ENCODE measurements at regions not wholly inside any gene's neighbourhood (a gene's known extent, or its start where the extent isn't known, plus 50 kb on each side); places are given as distances from the start of the nearest gene placed in this dataset.

- H3K4me3 Mint-ChIP-seq = no peak overlapping the region
- no peaks in the 10 kb centered on the region for H3K9me3 Mint-ChIP-seq (ENCODE audit: low read depth)
- H3K4me1 Mint-ChIP-seq = peaks cover 10% of the 10 kb centered on the region
- ChIA-PET POLR2A (no interaction called here), CTCF (interaction anchor here (0.6 to 1.7 kb wide), 4 partner anchors 13 to 411 kb away, joined by 3 to 4 read pairs (median 4); no protein-coding TSS in a partner anchor)
- intact Hi-C loops (cut with DNase I, micrococcal nuclease) = no loop called here
- DNase-seq = no peak
- no peak overlapping the region for H3K27ac Mint-ChIP-seq
- no peaks in the 10 kb centered on the region for H3K27me3 Mint-ChIP-seq
- no peaks in the 10 kb centered on the region for H3K36me3 Mint-ChIP-seq (ENCODE audit: low read depth)
- ATAC-seq = no peak
Measured at GRCh38 chr12:11963841-11964471, 106.8 kb upstream of the BCL2L14 start.

- ChIA-PET CTCF (interaction anchor here (0.8 to 0.9 kb wide), 2 partner anchors 74 to 319 kb away, joined by 3 to 4 read pairs; no protein-coding TSS in a partner anchor), POLR2A (interaction anchor here (0.6 kb wide), 1 partner anchor 185 kb away, joined by 3 read pairs; no protein-coding TSS in a partner anchor)
- ATAC-seq (no peak), DNase-seq (no peak)
- no peak overlapping the region for H3K27ac Mint-ChIP-seq
- no peaks in the 10 kb centered on the region for H3K36me3 Mint-ChIP-seq (ENCODE audit: low read depth)
- intact Hi-C loops (cut with DNase I, micrococcal nuclease) = no loop called here
- no peaks in the 10 kb centered on the region for H3K9me3 Mint-ChIP-seq (ENCODE audit: low read depth)
- H3K4me1 Mint-ChIP-seq = no peaks in the 10 kb centered on the region
- H3K4me3 Mint-ChIP-seq = no peak overlapping the region
- no peaks in the 10 kb centered on the region for H3K27me3 Mint-ChIP-seq
Measured at GRCh38 chr12:11965258-11965910, 105.4 kb upstream of the BCL2L14 start.

GRCh38 chr12:11967376-11968047 is 103.2 kb upstream of the BCL2L14 start:
- ChIA-PET POLR2A (no interaction called here), CTCF (interaction anchor here (0.6 to 1.8 kb wide), 5 partner anchors 12 to 768 kb away, joined by 3 to 6 read pairs (median 4); no protein-coding TSS in a partner anchor)
- intact Hi-C loops (cut with DNase I, micrococcal nuclease) = no loop called here
- DNase-seq (no peak), ATAC-seq (no peak)
- Mint-ChIP-seq H3K27me3 (no peaks in the 10 kb centered on the region), H3K36me3 (ENCODE audit: low read depth) (no peaks in the 10 kb centered on the region), H3K9me3 (ENCODE audit: low read depth) (no peaks in the 10 kb centered on the region), H3K27ac (no peak overlapping the region), H3K4me3 (no peak overlapping the region), H3K4me1 (no peaks in the 10 kb centered on the region)

- H3K4me3 Mint-ChIP-seq = no peak overlapping the region
- H3K27me3 Mint-ChIP-seq = no peaks in the 10 kb centered on the region
- no peaks in the 10 kb centered on the region for H3K4me1 Mint-ChIP-seq
- ChIA-PET POLR2A (no interaction called here), CTCF (interaction anchor here (0.6 to 1.8 kb wide), 2 partner anchors 65 to 769 kb away, joined by 4 read pairs; no protein-coding TSS in a partner anchor)
- DNase-seq (no peak), ATAC-seq (no peak)
- no peak overlapping the region for H3K27ac Mint-ChIP-seq
- intact Hi-C loops (cut with DNase I, micrococcal nuclease) = no loop called here
- H3K36me3 Mint-ChIP-seq (ENCODE audit: low read depth) = no peaks in the 10 kb centered on the region
- no peaks in the 10 kb centered on the region for H3K9me3 Mint-ChIP-seq (ENCODE audit: low read depth)
Measured at GRCh38 chr12:11968048-11968383, 102.7 kb upstream of the BCL2L14 start.

GRCh38 chr12:11968516-11968915 is 102.2 kb upstream of the BCL2L14 start:
- intact Hi-C loops (cut with DNase I, micrococcal nuclease) = no loop called here
- Mint-ChIP-seq H3K4me1 (no peaks in the 10 kb centered on the region), H3K27me3 (no peaks in the 10 kb centered on the region), H3K36me3 (ENCODE audit: low read depth) (no peaks in the 10 kb centered on the region), H3K27ac (no peak overlapping the region), H3K9me3 (ENCODE audit: low read depth) (no peaks in the 10 kb centered on the region), H3K4me3 (no peak overlapping the region)
- CTCF ChIA-PET = no interaction called here
- no peak for ATAC-seq
- DNase-seq = no peak
- POLR2A ChIA-PET = no interaction called here

GRCh38 chr12:11969437-11970154 is 101.1 kb upstream of the BCL2L14 start:
- ChIA-PET CTCF (interaction anchor here (0.6 to 1.3 kb wide), 2 partner anchors 63 to 526 kb away, joined by 3 to 4 read pairs; no protein-coding TSS in a partner anchor), POLR2A (interaction anchor here (0.6 kb wide), 1 partner anchor 64 kb away, joined by 3 read pairs; no protein-coding TSS in a partner anchor)
- DNase-seq = no peak
- no peaks in the 10 kb centered on the region for H3K4me1 Mint-ChIP-seq
- intact Hi-C loops (cut with DNase I, micrococcal nuclease) = no loop called here
- H3K9me3 Mint-ChIP-seq (ENCODE audit: low read depth) = no peaks in the 10 kb centered on the region
- peaks cover 5% of the 10 kb centered on the region for H3K27me3 Mint-ChIP-seq
- no peak overlapping the region for H3K27ac Mint-ChIP-seq
- no peaks in the 10 kb centered on the region for H3K36me3 Mint-ChIP-seq (ENCODE audit: low read depth)
- H3K4me3 Mint-ChIP-seq = no peak overlapping the region
- no peak for ATAC-seq

GRCh38 chr12:11970155-11970520 is 100.6 kb upstream of the BCL2L14 start:
- Mint-ChIP-seq H3K9me3 (ENCODE audit: low read depth) (no peaks in the 10 kb centered on the region), H3K4me3 (no peak overlapping the region), H3K36me3 (ENCODE audit: low read depth) (no peaks in the 10 kb centered on the region), H3K4me1 (no peaks in the 10 kb centered on the region), H3K27ac (no peak overlapping the region), H3K27me3 (peaks cover 5% of the 10 kb centered on the region)
- ChIA-PET CTCF (interaction anchor here (0.6 to 1.3 kb wide), 2 partner anchors 63 to 526 kb away, joined by 3 to 4 read pairs; no protein-coding TSS in a partner anchor), POLR2A (interaction anchor here (0.6 kb wide), 1 partner anchor 63 kb away, joined by 3 read pairs; no protein-coding TSS in a partner anchor)
- intact Hi-C loops (cut with DNase I, micrococcal nuclease) = no loop called here
- no peak for ATAC-seq
- DNase-seq = no peak

- ChIA-PET POLR2A (no interaction called here), CTCF (interaction anchor here (0.6 to 1.1 kb wide), 3 partner anchors 8 to 70 kb away, joined by 3 read pairs; no protein-coding TSS in a partner anchor)
- no peaks in the 10 kb centered on the region for H3K36me3 Mint-ChIP-seq (ENCODE audit: low read depth)
- DNase-seq = no peak
- no peaks in the 10 kb centered on the region for H3K9me3 Mint-ChIP-seq (ENCODE audit: low read depth)
- no peak for ATAC-seq
- no peak overlapping the region for H3K27ac Mint-ChIP-seq
- no peak overlapping the region for H3K4me3 Mint-ChIP-seq
- intact Hi-C loops (cut with DNase I, micrococcal nuclease) = no loop called here
- peaks cover 5% of the 10 kb centered on the region for H3K27me3 Mint-ChIP-seq
- peaks cover 2% of the 10 kb centered on the region for H3K4me1 Mint-ChIP-seq
Measured at GRCh38 chr12:11973396-11973795, 97.3 kb upstream of the BCL2L14 start.

GRCh38 chr12:11976005-11976404 is 94.7 kb upstream of the BCL2L14 start:
- intact Hi-C loops (cut with DNase I, micrococcal nuclease) = no loop called here
- peaks cover 28% of the 10 kb centered on the region for H3K4me1 Mint-ChIP-seq
- no peak overlapping the region for H3K27ac Mint-ChIP-seq
- H3K4me3 Mint-ChIP-seq = no peak overlapping the region
- H3K9me3 Mint-ChIP-seq (ENCODE audit: low read depth) = no peaks in the 10 kb centered on the region
- ATAC-seq (no peak), DNase-seq (no peak)
- H3K36me3 Mint-ChIP-seq (ENCODE audit: low read depth) = peaks cover 2% of the 10 kb centered on the region
- peaks cover 5% of the 10 kb centered on the region for H3K27me3 Mint-ChIP-seq
- POLR2A ChIA-PET = no interaction called here
- CTCF ChIA-PET = interaction anchor here (1.1 kb wide), 1 partner anchor 374 kb away, joined by 3 read pairs; the partner anchor contains the start of gene MANSC1

GRCh38 chr12:11978726-11979384 is 91.9 kb upstream of the BCL2L14 start:
- ChIA-PET POLR2A (interaction anchor here (0.6 to 2.0 kb wide), 7 partner anchors 21 to 419 kb away, joined by 3 to 17 read pairs (median 3); partner anchors contain the start of gene ETV6), CTCF (interaction anchor here (0.7 to 4.3 kb wide), 10 partner anchors 11 to 490 kb away, joined by 3 to 32 read pairs (median 4); no protein-coding TSS in a partner anchor)
- intact Hi-C loops (cut with DNase I, micrococcal nuclease) = no loop called here
- no peak for DNase-seq
- peaks cover 56% of the 10 kb centered on the region for H3K4me1 Mint-ChIP-seq
- H3K4me3 Mint-ChIP-seq = no peak overlapping the region
- H3K27me3 Mint-ChIP-seq = peaks cover 2% of the 10 kb centered on the region
- peaks cover 6% of the 10 kb centered on the region for H3K9me3 Mint-ChIP-seq (ENCODE audit: low read depth)
- H3K27ac Mint-ChIP-seq = peak overlapping the region; percentile 8
- H3K36me3 Mint-ChIP-seq (ENCODE audit: low read depth) = peaks cover 18% of the 10 kb centered on the region
- ATAC-seq = peak; percentile 56
